Endothelial cell of umbilical vein (primary cell): ENCODE measurements at regions not wholly inside any gene's neighbourhood (a gene's known extent, or its start where the extent isn't known, plus 50 kb on each side); places are given as distances from the start of the nearest gene placed in this dataset.

Source experiments
- BruUV-seq: library from RNA; stranded (reverse); fragments of 400-500 nt; replicated peaks from 2 replicates; lab custom pipeline; 2021; lab: Mats Ljungman, UMichigan
- CTCF ChIA-PET: fragments of 300-600, 350-600 bp; sonication (Branson Sonifier 250); formaldehyde crosslinking; loops from one replicate; lab custom pipeline; 2021; ENCODE audit warnings: antibody characterized with exemption, inconsistent platforms; lab: Charles Lee
- POLR2A ChIA-PET: fragments of 300-600, 350-600 bp; sonication (Branson Sonifier 250); formaldehyde crosslinking; loops from one replicate; lab custom pipeline; 2021; ENCODE audit warnings: antibody characterized with exemption, inconsistent platforms; lab: Charles Lee
- DNase-seq: peaks from one replicate; pipeline ENCODE4 v3.0.0-alpha.2; 2011; ENCODE audit warnings: low read depth, low spot score
- FAIRE-seq: peaks from 2 replicates; lab custom pipeline; 2011; peaks lifted over from hg19 to GRCh38; lab: Jason Lieb, UNC
- H2AFZ ChIP-seq: 2 replicates; pipeline ENCODE4 v1.6.0; 2012; ENCODE audit warnings: low read depth, low read length, control low read depth, inconsistent platforms
- H3K27ac ChIP-seq: 2 replicates; pipeline ENCODE4 v1.5.1; 2011; ENCODE audit warnings: low read depth, mild to moderate bottlenecking, control low read depth, low read length, moderate library complexity; ENCODE audit not compliant: insufficient read depth
- H3K27me3 ChIP-seq, 2 experiments: 2 replicates each; pipeline versions ENCODE4 v1.6.0 to v1.6.1; 2011; ENCODE audit warnings: low read length in 2 of 2, mixed read lengths in 1 of 2; ENCODE audit not compliant: control insufficient read depth in 2 of 2, insufficient read depth in 2 of 2
- H3K36me3 ChIP-seq, 2 experiments: 2 replicates in 1 of 2; 3 replicates in 1 of 2; pipeline ENCODE4 v1.5.1; 2011; ENCODE audit warnings: low read length in 2 of 2, mild to moderate bottlenecking in 1 of 2, moderate library complexity in 1 of 2; ENCODE audit not compliant: control insufficient read depth in 2 of 2, insufficient read depth in 2 of 2; ENCODE audit errors: extremely low read depth in 1 of 2
- H3K4me1 ChIP-seq: 3 replicates; pipeline ENCODE4 v1.5.1; 2011; ENCODE audit warnings: mild to moderate bottlenecking, low read length; ENCODE audit not compliant: control insufficient read depth, insufficient read depth; ENCODE audit errors: extremely low read depth
- H3K4me2 ChIP-seq: 2 replicates; pipeline ENCODE4 v1.6.1; 2011; ENCODE audit warnings: low read length, control low read depth, mixed read lengths; ENCODE audit not compliant: insufficient read depth
- H3K4me3 ChIP-seq, 3 experiments: fragments of 200-600 bp in 1 of 3; sonication (generic), shearing (Covaris generic) in 1 of 3; replicated peaks in 1 of 3; 2 replicates each; pipeline ENCODE4 v1.5.1; 2011 to 2016; ENCODE audit warnings: control low read depth in 3 of 3, low read length in 3 of 3, mild to moderate bottlenecking in 2 of 3, inconsistent platforms in 1 of 3, low read depth in 1 of 3, moderate library complexity in 1 of 3; ENCODE audit not compliant: insufficient read depth in 1 of 3
- H3K79me2 ChIP-seq: 2 replicates; pipeline ENCODE4 v1.6.0; 2012; ENCODE audit warnings: low read length, inconsistent platforms; ENCODE audit not compliant: control insufficient read depth, insufficient read depth
- H3K9ac ChIP-seq: replicated peaks from 2 replicates; pipeline ENCODE3; 2011; ENCODE audit warnings: low read length, control low read depth; ENCODE audit not compliant: insufficient read depth; ENCODE audit errors: extremely low read depth
- H3K9me1 ChIP-seq: replicated peaks from 3 replicates; pipeline ENCODE4 v1.6.0; 2011; ENCODE audit warnings: mild to moderate bottlenecking, low read length; ENCODE audit not compliant: control insufficient read depth, insufficient read depth; ENCODE audit errors: extremely low read depth
- H3K9me3 ChIP-seq: replicated peaks from 2 replicates; pipeline ENCODE4 v1.5.1; 2012; ENCODE audit warnings: low read length, inconsistent platforms; ENCODE audit not compliant: control insufficient read depth, insufficient read depth
- H4K20me1 ChIP-seq: replicated peaks from 2 replicates; pipeline ENCODE3; 2011; ENCODE audit warnings: mild to moderate bottlenecking, low read length; ENCODE audit not compliant: control insufficient read depth, insufficient read depth; ENCODE audit errors: extremely low read depth
- EZH2 ChIP-seq: IDR thresholded peaks from 2 replicates; pipeline ENCODE4 v1.6.1; 2012; ENCODE audit warnings: borderline replicate concordance, low read depth, mild to moderate bottlenecking, moderate library complexity, low read length, inconsistent platforms; ENCODE audit not compliant: severe bottlenecking
- FOS ChIP-seq: IDR thresholded peaks from 2 replicates; pipeline ENCODE4 v1.6.1; 2011; ENCODE audit warnings: mild to moderate bottlenecking, low read length, moderate library complexity, borderline replicate concordance; ENCODE audit not compliant: insufficient read depth
- GATA2 ChIP-seq: IDR thresholded peaks from 2 replicates; pipeline ENCODE4 v1.7.0; 2011; ENCODE audit warnings: low read depth, mild to moderate bottlenecking, moderate library complexity, mixed read lengths, low read length; ENCODE audit not compliant: insufficient read length, insufficient read depth
- JUN ChIP-seq: IDR thresholded peaks from 2 replicates; pipeline ENCODE4 v1.6.1; 2011; ENCODE audit warnings: borderline replicate concordance, low read depth; ENCODE audit not compliant: insufficient read length, insufficient read depth
- MYC ChIP-seq: IDR thresholded peaks from one replicate; pipeline ENCODE4 v1.6.1; 2011; ENCODE audit warnings: mild to moderate bottlenecking, low read depth, low read length
- POLR2A ChIP-seq: IDR thresholded peaks from 2 replicates; pipeline ENCODE4 v1.6.1; 2012; ENCODE audit warnings: low read depth, mild to moderate bottlenecking, control low read depth, low read length
- POLR2AphosphoS5 ChIP-seq: IDR thresholded peaks from 2 replicates; pipeline ENCODE4 v1.6.1; 2012; ENCODE audit warnings: low read depth, mild to moderate bottlenecking, control low read depth, low read length, moderate library complexity; ENCODE audit not compliant: insufficient read depth
- dilution Hi-C: fragments of 300-500 bp; cut with MboI; formaldehyde crosslinking; loops from one replicate; pipeline ENCODE4 v1.15.0; 2019; ENCODE audit warnings: low sequenced_read_pairs; ENCODE audit not compliant: extremely low pct_ligation_motif_present
- intact Hi-C: fragments of 100-400 bp; cut with micrococcal nuclease; formaldehyde crosslinking; loops from one replicate; pipeline ENCODE4 v1.10.0; 2022
- TF ChIP-seq, protein P1 (sequence below): IDR thresholded peaks from 2 replicates; pipeline ENCODE4 v1.6.1; 2011; ENCODE audit not compliant: insufficient read depth, insufficient read length
- TF ChIP-seq, protein P2 (sequence below), 2 donors: IDR thresholded peaks; 1 replicate in 1 of 2; 2 replicates in 1 of 2; pipeline ENCODE4 v1.5.1; 2011; ENCODE audit warnings: low read length in 2 of 2, mild to moderate bottlenecking in 2 of 2, moderate library complexity in 2 of 2, control low read depth in 1 of 2, inconsistent platforms in 1 of 2, low read depth in 1 of 2; ENCODE audit not compliant: insufficient read depth in 1 of 2; ENCODE audit errors: extremely low read depth in 1 of 2

DNA sequence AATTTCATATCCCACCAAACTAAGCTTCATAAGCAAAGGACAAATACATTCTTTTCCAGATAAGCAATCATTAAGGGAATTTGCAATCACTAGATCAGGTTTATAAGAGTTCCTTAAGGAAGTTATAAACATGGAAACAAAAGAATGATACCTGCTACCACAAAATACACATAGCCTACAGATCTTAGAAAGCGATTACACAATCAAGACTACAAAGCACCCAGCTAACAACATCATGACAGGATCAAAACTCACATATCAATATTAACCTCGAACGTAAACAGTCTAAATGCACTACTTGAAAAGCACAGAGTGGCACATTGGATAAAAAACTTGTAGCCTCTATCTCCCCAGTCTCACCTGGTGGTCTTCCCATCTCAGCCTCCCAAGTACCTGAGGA is 512.4 kb upstream of the PTGER4 start:
- H3K36me3 ChIP-seq, result no peaks in the 10 kb centered on the region
- H3K27me3 ChIP-seq, result no peaks in the 10 kb centered on the region
- no peaks in the 10 kb centered on the region for H3K9me1 ChIP-seq
- ChIA-PET CTCF (interaction anchor here (0.6 to 2.4 kb wide), 10 partner anchors 22 to 568 kb away, joined by 3 to 65 read pairs (median 5); partner anchors contain the start of gene PTGER4), POLR2A (no interaction called here)
- H4K20me1 ChIP-seq, result no peaks in the 10 kb centered on the region
- TF ChIP-seq MYC, result no peak
- no peak for TF ChIP-seq JUN
- TF ChIP-seq POLR2A, result no peak
- TF ChIP-seq, protein P1, sequence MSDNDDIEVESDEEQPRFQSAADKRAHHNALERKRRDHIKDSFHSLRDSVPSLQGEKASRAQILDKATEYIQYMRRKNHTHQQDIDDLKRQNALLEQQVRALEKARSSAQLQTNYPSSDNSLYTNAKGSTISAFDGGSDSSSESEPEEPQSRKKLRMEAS, result no peak
- TF ChIP-seq, protein P2, sequence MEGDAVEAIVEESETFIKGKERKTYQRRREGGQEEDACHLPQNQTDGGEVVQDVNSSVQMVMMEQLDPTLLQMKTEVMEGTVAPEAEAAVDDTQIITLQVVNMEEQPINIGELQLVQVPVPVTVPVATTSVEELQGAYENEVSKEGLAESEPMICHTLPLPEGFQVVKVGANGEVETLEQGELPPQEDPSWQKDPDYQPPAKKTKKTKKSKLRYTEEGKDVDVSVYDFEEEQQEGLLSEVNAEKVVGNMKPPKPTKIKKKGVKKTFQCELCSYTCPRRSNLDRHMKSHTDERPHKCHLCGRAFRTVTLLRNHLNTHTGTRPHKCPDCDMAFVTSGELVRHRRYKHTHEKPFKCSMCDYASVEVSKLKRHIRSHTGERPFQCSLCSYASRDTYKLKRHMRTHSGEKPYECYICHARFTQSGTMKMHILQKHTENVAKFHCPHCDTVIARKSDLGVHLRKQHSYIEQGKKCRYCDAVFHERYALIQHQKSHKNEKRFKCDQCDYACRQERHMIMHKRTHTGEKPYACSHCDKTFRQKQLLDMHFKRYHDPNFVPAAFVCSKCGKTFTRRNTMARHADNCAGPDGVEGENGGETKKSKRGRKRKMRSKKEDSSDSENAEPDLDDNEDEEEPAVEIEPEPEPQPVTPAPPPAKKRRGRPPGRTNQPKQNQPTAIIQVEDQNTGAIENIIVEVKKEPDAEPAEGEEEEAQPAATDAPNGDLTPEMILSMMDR (IDR thresholded peaks at IDR 0.05; ENCODE audit: extremely low read depth in 1 of 2, insufficient read depth in 1 of 2, low read depth in 1 of 2, low read length in 2 of 2), result no peak
- no peak for TF ChIP-seq EZH2
- no peak for TF ChIP-seq FOS
- no peak for TF ChIP-seq POLR2AphosphoS5
- TF ChIP-seq GATA2, result no peak
- dilution Hi-C loops (no loop called here), intact Hi-C loops (loop anchor here (10.0 kb wide), 1 partner anchor 222 kb away; no protein-coding TSS in a partner anchor)
- peaks cover 12% of the 10 kb centered on the region for H3K4me1 ChIP-seq
- H3K79me2 ChIP-seq, result no peaks in the 10 kb centered on the region
- no peaks in the 10 kb centered on the region for H3K9me3 ChIP-seq
- no peak overlapping the region for H3K4me2 ChIP-seq
- no peak overlapping the region for H2AFZ ChIP-seq
- no peak overlapping the region for H3K4me3 ChIP-seq
- H3K9ac ChIP-seq, result no peak overlapping the region
- FAIRE-seq (no peak), DNase-seq (no peak)
- no TSS peak for BruUV-seq
- H3K27ac ChIP-seq, result no peak overlapping the region
